Stimulated activated naive CD8-positive, alpha-beta T cell treated with anti-CD3 and anti-CD28 coated beads, Interleukin-15, amount 100 ng/mL, for 72 hours (primary cell): ENCODE measurements at regions not wholly inside any gene's neighbourhood (a gene's known extent, or its start where the extent isn't known, plus 50 kb on each side); places are given as distances from the start of the nearest gene placed in this dataset.

Source experiments
- ATAC-seq: fragments of 150-1000 bp; cut with Tn5 transposase; 2 replicates; pipeline ENCODE4 v1.10.0; 2021; ENCODE audit warnings: mild to moderate bottlenecking, moderate library complexity
- DNase-seq, 2 donors: peaks; one replicate each; pipeline ENCODE4 v3.0.0; 2021 to 2022
- H3K27ac Mint-ChIP-seq, 2 donors: one replicate each; pipeline ENCODE4 v1.8.0; 2022; ENCODE audit warnings: mild to moderate bottlenecking in 2 of 2, mixed read lengths in 2 of 2, moderate library complexity in 2 of 2
- H3K27me3 Mint-ChIP-seq: one replicate; pipeline ENCODE4 v1.8.0; 2022; ENCODE audit warnings: mixed read lengths
- H3K4me1 Mint-ChIP-seq: one replicate; pipeline ENCODE4 v1.8.0; 2022; ENCODE audit warnings: mild to moderate bottlenecking, mixed read lengths
- H3K4me3 Mint-ChIP-seq, 2 donors: one replicate each; pipeline ENCODE4 v1.8.0; 2022; ENCODE audit warnings: mild to moderate bottlenecking in 2 of 2, mixed read lengths in 2 of 2, moderate library complexity in 1 of 2
- H3K9me3 Mint-ChIP-seq, 2 donors: one replicate each; pipeline ENCODE4 v1.8.0; 2022; ENCODE audit warnings: mixed read lengths in 2 of 2

DNA sequence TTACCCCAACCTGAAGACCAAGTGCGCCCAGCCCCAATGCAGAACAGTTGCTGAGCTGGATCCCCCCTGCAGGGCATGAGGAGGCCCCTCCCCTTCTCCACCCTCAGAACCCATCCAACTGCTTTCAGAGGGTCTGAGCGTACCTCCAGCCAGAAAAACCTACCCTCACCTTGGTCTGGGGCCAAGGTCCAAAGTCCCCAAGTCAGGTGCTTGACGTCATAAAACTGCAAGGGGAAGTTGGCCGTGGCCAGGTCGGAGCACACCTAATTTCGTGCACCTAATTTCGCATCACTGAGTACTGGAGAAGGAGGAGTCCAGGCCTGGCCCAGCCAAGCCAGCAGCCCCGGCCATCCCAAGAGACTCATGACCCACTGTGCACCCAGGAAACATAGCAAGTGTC is 289.8 kb downstream of the CTTN start:
- Mint-ChIP-seq H3K9me3 (peaks cover 0 to 5% of the 10 kb centered on the region in 2 donors), H3K27me3 (peaks cover 14% of the 10 kb centered on the region), H3K4me1 (no peaks in the 10 kb centered on the region), H3K4me3 (no peak overlapping the region), H3K27ac (no peak overlapping the region)
- DNase-seq, result no peak
- no peak for ATAC-seq

GRCh38 chr11:70689764-70690163 is 291.4 kb downstream of the CTTN start:
- Mint-ChIP-seq H3K27ac (no peak overlapping the region), H3K4me1 (no peaks in the 10 kb centered on the region), H3K9me3 (peaks cover 0 to 5% of the 10 kb centered on the region in 2 donors), H3K27me3 (peaks cover 18% of the 10 kb centered on the region), H3K4me3 (no peak overlapping the region)
- no peak for DNase-seq
- ATAC-seq, result no peak

- Mint-ChIP-seq H3K4me1 (no peaks in the 10 kb centered on the region), H3K4me3 (no peak overlapping the region), H3K9me3 (peaks cover 0 to 5% of the 10 kb centered on the region in 2 donors), H3K27me3 (peaks cover 18% of the 10 kb centered on the region), H3K27ac (no peak overlapping the region)
- no peak for DNase-seq
- no peak for ATAC-seq
Observed at GRCh38 chr11:70692131-70692530, 293.8 kb downstream of the CTTN start.

DNA sequence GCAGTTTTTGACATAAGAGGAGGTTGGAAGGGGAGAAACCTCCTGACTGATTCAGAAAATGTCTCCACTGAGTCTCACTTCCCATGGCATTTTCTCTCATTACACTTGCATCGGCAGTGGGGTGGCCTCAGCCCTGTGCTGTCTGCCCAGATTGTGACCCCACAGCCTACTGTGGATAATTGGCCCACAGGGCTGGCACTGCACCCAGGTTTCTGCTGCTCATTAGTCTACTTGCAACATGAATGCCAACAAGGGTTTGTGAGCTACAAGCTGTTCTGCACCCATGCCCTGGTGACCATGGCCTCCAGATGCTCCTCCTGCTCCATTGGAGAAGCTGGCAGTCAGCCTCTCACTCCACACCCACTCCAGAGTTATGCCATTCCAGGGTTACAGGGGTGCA is 296.0 kb downstream of the CTTN start:
- ATAC-seq (no peak), DNase-seq (no peak)
- Mint-ChIP-seq H3K9me3 (no peaks in the 10 kb centered on the region), H3K4me3 (no peak overlapping the region), H3K4me1 (no peaks in the 10 kb centered on the region), H3K27me3 (peaks cover 16% of the 10 kb centered on the region), H3K27ac (no peak overlapping the region)

DNA sequence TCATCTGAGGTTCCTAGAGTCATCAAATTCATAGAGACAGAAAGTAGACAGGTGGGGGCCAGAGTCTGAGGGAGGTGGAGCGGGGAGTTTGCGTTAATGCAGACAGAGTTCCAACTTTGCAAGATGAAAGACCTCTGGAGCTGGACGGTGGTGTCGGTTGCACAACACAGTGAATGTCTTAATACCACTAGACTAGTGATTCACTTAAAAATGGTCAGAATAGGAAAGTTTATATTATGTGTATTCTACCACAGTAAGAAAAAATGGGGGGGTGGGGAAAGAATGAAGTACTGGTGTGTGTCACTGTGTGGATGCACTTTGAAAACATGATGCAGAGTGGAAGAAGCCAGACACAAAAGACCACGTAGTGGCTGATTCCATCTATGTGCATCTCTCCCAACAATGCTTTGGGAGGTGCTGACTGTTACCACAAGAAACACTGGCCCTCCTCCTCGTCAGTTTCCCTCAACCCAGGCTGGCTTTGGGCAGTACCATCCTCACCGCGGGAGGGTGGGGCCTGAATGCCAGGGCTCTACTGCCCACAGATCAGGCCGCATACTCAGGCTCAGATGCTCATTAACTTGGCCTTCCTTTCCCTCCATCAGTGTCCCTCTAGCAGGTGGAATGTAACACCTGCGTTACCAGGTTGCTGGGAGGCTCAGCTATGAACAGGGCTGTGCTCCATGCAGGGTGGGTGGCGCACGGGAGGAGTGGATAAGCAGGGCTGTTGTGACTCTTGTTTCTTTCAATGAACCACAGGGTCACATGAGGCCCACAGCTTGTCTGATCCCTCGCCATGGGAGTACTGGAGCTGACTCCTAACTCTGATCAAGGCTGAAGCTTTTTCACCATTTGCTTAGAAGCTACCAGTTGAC is 297.0 kb downstream of the CTTN start:
- ATAC-seq, result no peak
- Mint-ChIP-seq H3K27ac (no peak overlapping the region), H3K4me3 (no peak overlapping the region), H3K27me3 (peaks cover 10% of the 10 kb centered on the region), H3K9me3 (no peaks in the 10 kb centered on the region), H3K4me1 (no peaks in the 10 kb centered on the region)
- no peak for DNase-seq

DNA sequence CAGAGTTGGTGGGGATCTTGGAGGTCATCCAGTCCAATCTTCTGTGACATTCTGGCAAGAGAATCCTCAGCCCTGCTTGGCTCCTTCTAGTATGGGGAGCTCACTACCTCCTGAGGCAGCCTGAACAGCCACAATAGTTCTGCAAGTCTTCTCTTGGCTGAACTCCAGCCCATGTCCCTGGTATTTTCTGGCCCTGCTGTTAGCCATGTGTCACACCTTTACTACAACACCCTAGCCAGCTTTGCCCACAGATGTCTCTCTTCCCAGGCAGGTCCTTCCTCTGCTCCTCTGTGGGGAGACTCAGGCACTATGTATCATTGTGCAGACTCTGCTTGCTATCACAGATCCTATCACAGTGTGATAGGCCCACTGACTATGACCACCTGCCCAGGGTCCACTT is 297.7 kb downstream of the CTTN start:
- Mint-ChIP-seq H3K4me3 (no peak overlapping the region), H3K9me3 (no peaks in the 10 kb centered on the region), H3K27ac (no peak overlapping the region), H3K27me3 (peaks cover 10% of the 10 kb centered on the region), H3K4me1 (no peaks in the 10 kb centered on the region)
- DNase-seq (no peak), ATAC-seq (no peak)

GRCh38 chr11:70696564-70696963 is 298.2 kb downstream of the CTTN start:
- Mint-ChIP-seq H3K27me3 (peaks cover 10% of the 10 kb centered on the region), H3K27ac (no peak overlapping the region), H3K9me3 (no peaks in the 10 kb centered on the region), H3K4me1 (no peaks in the 10 kb centered on the region), H3K4me3 (no peak overlapping the region)
- no peak for DNase-seq
- ATAC-seq, result no peak

GRCh38 chr11:70697701-70698100 is 299.4 kb downstream of the CTTN start:
- ATAC-seq (no peak), DNase-seq (no peak)
- H3K9me3 Mint-ChIP-seq, result no peaks in the 10 kb centered on the region
- H3K4me3 Mint-ChIP-seq, result no peak overlapping the region
- H3K4me1 Mint-ChIP-seq, result no peaks in the 10 kb centered on the region
- H3K27ac Mint-ChIP-seq, result no peak overlapping the region
- peaks cover 8% of the 10 kb centered on the region for H3K27me3 Mint-ChIP-seq

DNA sequence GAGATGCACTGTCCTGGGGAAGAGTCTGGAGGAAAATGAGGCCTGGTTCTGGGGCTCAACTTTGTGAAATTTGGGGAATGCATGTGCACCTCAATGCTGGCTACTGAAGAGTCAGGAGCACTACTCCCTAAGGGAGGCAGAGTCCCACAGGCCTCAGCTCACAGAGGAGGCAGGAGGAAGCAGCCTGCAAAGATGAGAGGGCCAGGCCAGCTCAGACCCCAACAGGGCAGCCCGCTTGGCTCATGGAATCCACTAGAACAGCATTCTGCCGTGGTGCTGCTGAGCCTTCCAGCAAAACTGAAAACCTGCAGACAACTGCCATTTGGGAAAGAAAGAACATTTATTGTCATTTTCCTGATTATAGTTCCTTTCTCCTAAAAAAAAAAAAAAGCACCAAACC is 300.5 kb downstream of the CTTN start:
- DNase-seq (no peak), ATAC-seq (no peak)
- Mint-ChIP-seq H3K4me1 (no peaks in the 10 kb centered on the region), H3K9me3 (no peaks in the 10 kb centered on the region), H3K27ac (no peak overlapping the region), H3K4me3 (no peak overlapping the region), H3K27me3 (no peaks in the 10 kb centered on the region)

- no peak overlapping the region for H3K4me3 Mint-ChIP-seq
- no peaks in the 10 kb centered on the region for H3K27me3 Mint-ChIP-seq
- no peak for ATAC-seq
- H3K9me3 Mint-ChIP-seq, result peaks cover 0 to 4% of the 10 kb centered on the region in 2 donors
- H3K4me1 Mint-ChIP-seq, result no peaks in the 10 kb centered on the region
- peak overlapping the region in 1 of 2 donors; percentile 7 for H3K27ac Mint-ChIP-seq
- no peak for DNase-seq
Observed at GRCh38 chr11:70699294-70700221, 301.2 kb downstream of the CTTN start.

DNA sequence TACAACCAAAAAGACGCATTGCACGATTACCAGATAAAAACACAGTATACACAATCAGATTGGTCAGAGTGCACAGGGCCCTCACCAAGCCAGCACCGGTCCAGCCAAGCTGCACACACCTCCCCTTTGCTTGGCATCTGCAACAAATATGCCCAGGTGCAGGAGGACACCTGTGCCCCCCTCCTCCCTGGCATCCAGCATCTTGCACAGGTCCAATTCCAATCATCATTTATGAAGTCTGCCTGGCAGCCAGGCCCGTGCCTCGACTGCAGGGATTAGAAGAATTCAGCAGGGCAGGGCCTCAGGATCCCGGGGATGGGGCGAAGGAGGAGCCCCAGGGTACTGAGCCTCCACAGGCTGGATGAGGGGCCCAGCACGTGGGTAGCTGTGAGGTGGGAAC is 302.1 kb downstream of the CTTN start:
- Mint-ChIP-seq H3K27ac (no peak overlapping the region), H3K27me3 (no peaks in the 10 kb centered on the region), H3K4me3 (no peak overlapping the region), H3K9me3 (peaks cover 0 to 6% of the 10 kb centered on the region in 2 donors), H3K4me1 (no peaks in the 10 kb centered on the region)
- no peak for DNase-seq
- no peak for ATAC-seq

- Mint-ChIP-seq H3K4me1 (no peaks in the 10 kb centered on the region), H3K9me3 (peaks cover 0 to 6% of the 10 kb centered on the region in 2 donors), H3K27ac (no peak overlapping the region), H3K27me3 (no peaks in the 10 kb centered on the region), H3K4me3 (no peak overlapping the region)
- ATAC-seq (no peak), DNase-seq (no peak)
Observed at GRCh38 chr11:70700871-70701270, 302.5 kb downstream of the CTTN start.

GRCh38 chr11:70702040-70702648 is 303.8 kb downstream of the CTTN start:
- H3K4me3 Mint-ChIP-seq, result no peak overlapping the region
- ATAC-seq, result no peak
- no peaks in the 10 kb centered on the region for H3K4me1 Mint-ChIP-seq
- H3K27ac Mint-ChIP-seq, result no peak overlapping the region
- peaks cover 0 to 6% of the 10 kb centered on the region in 2 donors for H3K9me3 Mint-ChIP-seq
- no peak for DNase-seq
- no peaks in the 10 kb centered on the region for H3K27me3 Mint-ChIP-seq

GRCh38 chr11:70703141-70704064 is 305.1 kb downstream of the CTTN start:
- H3K27ac Mint-ChIP-seq, result no peak overlapping the region
- no peak for DNase-seq
- H3K4me3 Mint-ChIP-seq, result no peak overlapping the region
- H3K9me3 Mint-ChIP-seq, result peaks cover 0 to 6% of the 10 kb centered on the region in 2 donors
- no peaks in the 10 kb centered on the region for H3K27me3 Mint-ChIP-seq
- ATAC-seq, result peak; percentile 52
- H3K4me1 Mint-ChIP-seq, result no peaks in the 10 kb centered on the region

DNA sequence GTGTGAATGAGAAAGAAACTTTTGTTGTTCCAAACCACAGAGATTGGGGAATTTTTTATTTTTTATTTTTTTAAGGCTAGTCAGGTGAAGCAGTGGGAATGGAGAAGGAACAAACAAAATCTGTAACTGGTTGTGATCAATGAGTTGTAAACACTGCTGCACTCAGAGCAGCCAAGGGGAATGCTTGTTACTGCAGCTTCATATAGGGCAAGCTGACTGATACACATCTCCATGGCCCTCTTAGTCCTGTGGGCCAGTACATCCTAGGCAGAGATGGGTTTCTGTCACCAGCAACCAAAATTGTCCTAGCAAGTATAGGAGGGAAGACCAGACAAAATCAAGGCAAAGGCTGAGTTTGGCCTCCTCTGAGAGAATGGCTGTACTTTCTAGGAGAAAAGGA is 306.8 kb downstream of the CTTN start:
- Mint-ChIP-seq H3K27ac (no peak overlapping the region), H3K9me3 (peaks cover 0 to 6% of the 10 kb centered on the region in 2 donors), H3K4me3 (no peak overlapping the region), H3K4me1 (no peaks in the 10 kb centered on the region), H3K27me3 (peaks cover 10% of the 10 kb centered on the region)
- DNase-seq (no peak), ATAC-seq (no peak)
